ENCODE measurements at regions not wholly inside any gene's neighbourhood (a gene's known extent, or its start where the extent isn't known, plus 50 kb on each side); places are given as distances from the start of the nearest gene placed in this dataset.

GRCh38 chr4:154687840-154688239 lies 56.0 kb upstream of the LRAT start:
- no peaks in the 10 kb centered on the region for H3K79me2 ChIP-seq (ENCODE audit: insufficient read depth, low read length)
- H3K9ac ChIP-seq (ENCODE audit: insufficient read depth, low read depth, low read length): no peak overlapping the region
- H3K9me3 ChIP-seq (ENCODE audit: low read length): no peaks in the 10 kb centered on the region
- POLR2A ChIA-PET: no interaction called here
- H2AFZ ChIP-seq (ENCODE audit: low read length): no peak overlapping the region
- in situ Hi-C loops (cut with HindIII; ENCODE audit: extremely low pct_ligation_motif_present, low pct_unique_long_range_greater_than_20kb): no loop called here
- TF ChIP-seq TBP (CRISPR knock-in tag; IDR thresholded peaks at IDR 0.05) (no peak), WIZ (CRISPR knock-in tag; IDR thresholded peaks at IDR 0.05) (no peak), ZFP91 (CRISPR knock-in tag; IDR thresholded peaks at IDR 0.05; ENCODE audit: borderline replicate concordance) (no peak), HCFC1 (IDR thresholded peaks at IDR 0.05; ENCODE audit: low read depth, low read length) (no peak), ZNF747 (CRISPR knock-in tag; IDR thresholded peaks at IDR 0.05; ENCODE audit: borderline replicate concordance) (no peak), NCOA2 (CRISPR knock-in tag; IDR thresholded peaks at IDR 0.05) (no peak), ZNF607 (CRISPR knock-in tag; IDR thresholded peaks at IDR 0.05; ENCODE audit: borderline replicate concordance) (no peak), GABPA (IDR thresholded peaks at IDR 0.05; ENCODE audit: low read depth, low read length) (no peak), GABPA (CRISPR knock-in tag; IDR thresholded peaks at IDR 0.05; ENCODE audit: low read depth) (no peak), ZNF33B (CRISPR knock-in tag; IDR thresholded peaks at IDR 0.05) (no peak), BHLHE40 (IDR thresholded peaks at IDR 0.05; ENCODE audit: low read length) (no peak), ZNF746 (CRISPR knock-in tag; IDR thresholded peaks at IDR 0.05) (no peak), ZNF160 (CRISPR knock-in tag; IDR thresholded peaks at IDR 0.05) (no peak), GATA4 (IDR thresholded peaks at IDR 0.05; ENCODE audit: borderline replicate concordance, low read depth) (no peak), ZFY (CRISPR knock-in tag; IDR thresholded peaks at IDR 0.05) (no peak), MLLT10 (CRISPR knock-in tag; IDR thresholded peaks at IDR 0.05) (no peak)
- TF ChIP-seq, protein P1, sequence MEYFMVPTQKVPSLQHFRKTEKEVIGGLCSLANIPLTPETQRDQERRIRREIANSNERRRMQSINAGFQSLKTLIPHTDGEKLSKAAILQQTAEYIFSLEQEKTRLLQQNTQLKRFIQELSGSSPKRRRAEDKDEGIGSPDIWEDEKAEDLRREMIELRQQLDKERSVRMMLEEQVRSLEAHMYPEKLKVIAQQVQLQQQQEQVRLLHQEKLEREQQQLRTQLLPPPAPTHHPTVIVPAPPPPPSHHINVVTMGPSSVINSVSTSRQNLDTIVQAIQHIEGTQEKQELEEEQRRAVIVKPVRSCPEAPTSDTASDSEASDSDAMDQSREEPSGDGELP (IDR thresholded peaks at IDR 0.05; ENCODE audit: borderline replicate concordance, low read depth): no peak
- TF ChIP-seq, protein P2, sequence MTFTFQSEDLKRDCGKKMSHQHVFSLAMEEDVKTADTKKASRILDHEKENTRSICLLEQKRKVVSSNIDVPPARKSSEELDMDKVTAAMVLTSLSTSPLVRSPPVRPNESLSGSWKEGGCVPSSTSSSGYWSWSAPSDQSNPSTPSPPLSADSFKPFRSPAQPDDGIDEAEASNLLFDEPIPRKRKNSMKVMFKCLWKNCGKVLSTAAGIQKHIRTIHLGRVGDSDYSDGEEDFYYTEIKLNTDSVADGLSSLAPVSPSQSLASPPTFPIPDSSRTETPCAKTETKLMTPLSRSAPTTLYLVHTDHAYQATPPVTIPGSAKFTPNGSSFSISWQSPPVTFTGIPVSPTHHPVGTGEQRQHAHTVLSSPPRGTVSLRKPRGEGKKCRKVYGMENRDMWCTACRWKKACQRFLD (CRISPR knock-in tag; IDR thresholded peaks at IDR 0.05; ENCODE audit: borderline replicate concordance): no peak
- no peak for ATAC-seq
- CTCF ChIA-PET (ENCODE audit: low intra/inter-chr PET ratio, low total read pairs): no interaction called here
- 22% methylated on average over 3 of the region's 3 CpGs for WGBS (ENCODE audit: low lambda C conversion rate)
- no peaks in the 10 kb centered on the region for H3K36me3 ChIP-seq (replicated peaks in 1 of 2; ENCODE audit: control insufficient read depth in 1 of 2, insufficient read depth in 2 of 2, low read length in 2 of 2)
- no TSS peak for BruUV-seq (replicated peaks)
- FAIRE-seq: no peak
- H3K27me3 ChIP-seq (ENCODE audit: control insufficient read depth in 1 of 2, insufficient read depth in 2 of 2, low read length in 2 of 2): no peaks in the 10 kb centered on the region
- no peak overlapping the region for H3K4me2 ChIP-seq (ENCODE audit: low read depth, low read length)
- H3K27ac ChIP-seq (ENCODE audit: extremely low read length, insufficient read depth, low read length): no peak overlapping the region
- no peaks in the 10 kb centered on the region for H4K20me1 ChIP-seq (ENCODE audit: insufficient read depth, low read length)
- H3K4me1 ChIP-seq (ENCODE audit: insufficient read depth, low read length): peaks cover 15% of the 10 kb centered on the region
- H3K4me3 ChIP-seq (replicated peaks in 1 of 3; ENCODE audit: insufficient read depth in 1 of 3, low read depth in 2 of 3, low read length in 3 of 3): no peak overlapping the region
- intact Hi-C loops (cut with micrococcal nuclease; ENCODE audit: unreplicated experiment): loop anchor here (2.0 kb wide), 1 partner anchor 91 kb away; no protein-coding TSS in a partner anchor
- no peak for DNase-seq (ENCODE audit: low spot score)

Measured in HepG2 (cell line).